Middle frontal gyrus (tissue), 1 donor: ENCODE measurements at regions not wholly inside any gene's neighbourhood (a gene's known extent, or its start where the extent isn't known, plus 50 kb on each side); places are given as distances from the start of the nearest gene placed in this dataset.

Source experiments
- DNase-seq: peaks from one replicate; pipeline ENCODE4 v3.0.0-alpha.2; 2015; ENCODE audit warnings: low spot score; ENCODE audit errors: extremely low spot score

GRCh38 chr11:70535191-70535971 is 137.1 kb downstream of the CTTN start:
- no peak for DNase-seq

- no peak for DNase-seq
Observed at GRCh38 chr11:70536051-70536877, 137.9 kb downstream of the CTTN start.

GRCh38 chr11:70537576-70538571 is 139.5 kb downstream of the CTTN start:
- DNase-seq = no peak

- DNase-seq = no peak
Observed at GRCh38 chr11:70538641-70539359, 140.5 kb downstream of the CTTN start.

- no peak for DNase-seq
Observed at GRCh38 chr11:70539360-70540095, 141.2 kb downstream of the CTTN start.

- no peak for DNase-seq
Observed at GRCh38 chr11:70540196-70540595, 141.9 kb downstream of the CTTN start.

GRCh38 chr11:70541176-70541575 is 142.8 kb downstream of the CTTN start:
- DNase-seq = no peak

GRCh38 chr11:70541699-70542098 is 143.4 kb downstream of the CTTN start:
- DNase-seq = no peak

GRCh38 chr11:70542406-70542805 is 144.1 kb downstream of the CTTN start:
- no peak for DNase-seq

- no peak for DNase-seq
Observed at GRCh38 chr11:70542811-70543210, 144.5 kb downstream of the CTTN start.

GRCh38 chr11:70543611-70544010 is 145.3 kb downstream of the CTTN start:
- DNase-seq = no peak

GRCh38 chr11:70544067-70544773 is 145.9 kb downstream of the CTTN start:
- DNase-seq = no peak

GRCh38 chr11:70544774-70545609 is 146.7 kb downstream of the CTTN start:
- no peak for DNase-seq

- DNase-seq = no peak
Observed at GRCh38 chr11:70545610-70545912, 147.2 kb downstream of the CTTN start.

- no peak for DNase-seq
Observed at GRCh38 chr11:70546191-70546940, 148.0 kb downstream of the CTTN start.

GRCh38 chr11:70547386-70547785 is 149.1 kb downstream of the CTTN start:
- no peak for DNase-seq

- no peak for DNase-seq
Observed at GRCh38 chr11:70547821-70548670, 149.7 kb downstream of the CTTN start.
